Non-pigmented ciliary epithelial cell (primary cell): ENCODE measurements at regions not wholly inside any gene's neighbourhood (a gene's known extent, or its start where the extent isn't known, plus 50 kb on each side); places are given as distances from the start of the nearest gene placed in this dataset.
"Not testable (repeated sequence)": the region's sequence is repeated elsewhere in the genome, so short reads cannot be mapped to it uniquely, and the experiment has no call there.

Experiments
- DNase-seq: peaks from one replicate; pipeline ENCODE4 v3.0.0-alpha.2; 2010; ENCODE audit warnings: low read depth

- no peak for DNase-seq
These were observed 167.7 kb downstream of the SPRY2 start for GRCh38 chr13:80173224-80173623.

GRCh38 chr13:80171096-80171495 lies 169.8 kb downstream of the SPRY2 start:
- no peak for DNase-seq

GRCh38 chr13:80168089-80168850 lies 172.7 kb downstream of the SPRY2 start:
- DNase-seq = no peak

- DNase-seq = no peak
These were observed 174.6 kb downstream of the SPRY2 start for GRCh38 chr13:80166352-80166751.

GRCh38 chr13:80164462-80164861 lies 176.5 kb downstream of the SPRY2 start:
- DNase-seq = no peak

- DNase-seq = no peak
These were observed 179.0 kb downstream of the SPRY2 start for GRCh38 chr13:80161896-80162295.

- DNase-seq = no peak
These were observed 179.7 kb downstream of the SPRY2 start for GRCh38 chr13:80161219-80161618.

- DNase-seq = no peak
These were observed 180.8 kb downstream of the SPRY2 start for GRCh38 chr13:80160110-80160509.

GRCh38 chr13:80157261-80157932 lies 183.5 kb downstream of the SPRY2 start:
- DNase-seq = no peak

GRCh38 chr13:80152142-80152541 lies 188.8 kb downstream of the SPRY2 start:
- not testable (repeated sequence) for DNase-seq

GRCh38 chr13:80151016-80151415 lies 189.9 kb downstream of the SPRY2 start:
- DNase-seq = no peak

- DNase-seq = no peak
These were observed 191.2 kb downstream of the SPRY2 start for GRCh38 chr13:80149736-80150135.

- no peak for DNase-seq
These were observed 195.7 kb downstream of the SPRY2 start for GRCh38 chr13:80145171-80145690.

GRCh38 chr13:80144493-80144892 lies 196.4 kb downstream of the SPRY2 start:
- DNase-seq = no peak

- DNase-seq = peak; percentile 42
These were observed 199.6 kb downstream of the SPRY2 start for GRCh38 chr13:80141123-80141849.

GRCh38 chr13:80140685-80141084 lies 200.2 kb downstream of the SPRY2 start:
- DNase-seq = no peak

GRCh38 chr13:80139196-80139595 lies 201.7 kb downstream of the SPRY2 start:
- DNase-seq = no peak

GRCh38 chr13:80137994-80138393 lies 202.9 kb downstream of the SPRY2 start:
- no peak for DNase-seq

GRCh38 chr13:80134346-80134745 lies 206.6 kb downstream of the SPRY2 start:
- no peak for DNase-seq

- DNase-seq = no peak
These were observed 207.2 kb downstream of the SPRY2 start for GRCh38 chr13:80133631-80134261.

- DNase-seq = no peak
These were observed 208.0 kb downstream of the SPRY2 start for GRCh38 chr13:80132741-80133601.
